ENCODE measurements at regions not wholly inside any gene's neighbourhood (a gene's known extent, or its start where the extent isn't known, plus 50 kb on each side); places are given as distances from the start of the nearest gene placed in this dataset.

- TF ChIP-seq EP300 (IDR thresholded peaks at IDR 0.05) (no peak), POLR2AphosphoS5 (IDR thresholded peaks at IDR 0.05) (no peak), CTCF (IDR thresholded peaks at IDR 0.05) (no peak), POLR2A (IDR thresholded peaks at IDR 0.05) (no peak)
- Histone ChIP-seq H3K4me3 (no peak overlapping the region), H3K27me3 (no peaks in the 10 kb centered on the region), H3K27ac (no peak overlapping the region), H3K36me3 (no peaks in the 10 kb centered on the region), H3K4me1 (no peaks in the 10 kb centered on the region), H3K9me3 (no peaks in the 10 kb centered on the region)
- no peak for ATAC-seq
These were observed 440.6 kb upstream of the JAG1 start for GRCh38 chr20:11114382-11114781.

- 29 to 47% methylated on average over 2 of the region's 2 CpGs for WGBS, 2 donors (ENCODE audit: low coverage in 1 of 2)
- no peaks in the 10 kb centered on the region for H3K9me3 ChIP-seq
- no peak for TF ChIP-seq POLR2A (IDR thresholded peaks at IDR 0.05)
- TF ChIP-seq EP300 (IDR thresholded peaks at IDR 0.05): no peak
- TF ChIP-seq CTCF (IDR thresholded peaks at IDR 0.05): no peak
- no peak for TF ChIP-seq POLR2AphosphoS5 (IDR thresholded peaks at IDR 0.05)
- H3K27me3 ChIP-seq: no peaks in the 10 kb centered on the region
- H3K36me3 ChIP-seq: no peaks in the 10 kb centered on the region
- no peak overlapping the region for H3K4me3 ChIP-seq
- no peak overlapping the region for H3K27ac ChIP-seq
- no peaks in the 10 kb centered on the region for H3K4me1 ChIP-seq
- ATAC-seq: no peak
These were observed 444.2 kb upstream of the JAG1 start for GRCh38 chr20:11117808-11118528.

- no peak for ATAC-seq
- WGBS, 2 donors (ENCODE audit: low coverage in 1 of 2): 65 to 78% methylated on average over 3 to 4 of the region's 4 CpGs
- Histone ChIP-seq H3K4me3 (no peak overlapping the region), H3K9me3 (no peaks in the 10 kb centered on the region), H3K4me1 (no peaks in the 10 kb centered on the region), H3K27me3 (no peaks in the 10 kb centered on the region), H3K36me3 (no peaks in the 10 kb centered on the region), H3K27ac (no peak overlapping the region)
- TF ChIP-seq POLR2AphosphoS5 (IDR thresholded peaks at IDR 0.05) (no peak), CTCF (IDR thresholded peaks at IDR 0.05) (no peak), EP300 (IDR thresholded peaks at IDR 0.05) (no peak), POLR2A (IDR thresholded peaks at IDR 0.05) (no peak)
These were observed 445.1 kb upstream of the JAG1 start for GRCh38 chr20:11118802-11119380.

GRCh38 chr20:11119573-11119972 lies 445.8 kb upstream of the JAG1 start:
- no peaks in the 10 kb centered on the region for H3K9me3 ChIP-seq
- H3K27ac ChIP-seq: no peak overlapping the region
- H3K4me3 ChIP-seq: no peak overlapping the region
- ATAC-seq: no peak
- TF ChIP-seq CTCF (IDR thresholded peaks at IDR 0.05): no peak
- no peak for TF ChIP-seq POLR2AphosphoS5 (IDR thresholded peaks at IDR 0.05)
- TF ChIP-seq POLR2A (IDR thresholded peaks at IDR 0.05): no peak
- no peak for TF ChIP-seq EP300 (IDR thresholded peaks at IDR 0.05)
- 71 to 75% methylated on average over 2 to 3 of the region's 3 CpGs for WGBS, 2 donors (ENCODE audit: low coverage in 1 of 2)
- H3K27me3 ChIP-seq: no peaks in the 10 kb centered on the region
- no peaks in the 10 kb centered on the region for H3K4me1 ChIP-seq
- H3K36me3 ChIP-seq: no peaks in the 10 kb centered on the region

- no peaks in the 10 kb centered on the region for H3K27me3 ChIP-seq
- WGBS, 2 donors (ENCODE audit: low coverage in 1 of 2): 77 to 78% methylated on average over 3 to 4 of the region's 4 CpGs
- H3K27ac ChIP-seq: no peak overlapping the region
- ATAC-seq: no peak
- no peaks in the 10 kb centered on the region for H3K4me1 ChIP-seq
- no peaks in the 10 kb centered on the region for H3K36me3 ChIP-seq
- no peaks in the 10 kb centered on the region for H3K9me3 ChIP-seq
- H3K4me3 ChIP-seq: no peak overlapping the region
- no peak for TF ChIP-seq POLR2AphosphoS5 (IDR thresholded peaks at IDR 0.05)
- no peak for TF ChIP-seq POLR2A (IDR thresholded peaks at IDR 0.05)
- TF ChIP-seq CTCF (IDR thresholded peaks at IDR 0.05): no peak
- TF ChIP-seq EP300 (IDR thresholded peaks at IDR 0.05): no peak
These were observed 446.6 kb upstream of the JAG1 start for GRCh38 chr20:11120431-11120830.
